ENCODE measurements at regions not wholly inside any gene's neighbourhood (a gene's known extent, or its start where the extent isn't known, plus 50 kb on each side); places are given as distances from the start of the nearest gene placed in this dataset.
A peak's percentile ranks its signal among the peaks of the same experiment; 100 is the strongest.
"Not testable (repeated sequence)": the region's sequence is repeated elsewhere in the genome, so short reads cannot be mapped to it uniquely, and the experiment has no call there.

DNA sequence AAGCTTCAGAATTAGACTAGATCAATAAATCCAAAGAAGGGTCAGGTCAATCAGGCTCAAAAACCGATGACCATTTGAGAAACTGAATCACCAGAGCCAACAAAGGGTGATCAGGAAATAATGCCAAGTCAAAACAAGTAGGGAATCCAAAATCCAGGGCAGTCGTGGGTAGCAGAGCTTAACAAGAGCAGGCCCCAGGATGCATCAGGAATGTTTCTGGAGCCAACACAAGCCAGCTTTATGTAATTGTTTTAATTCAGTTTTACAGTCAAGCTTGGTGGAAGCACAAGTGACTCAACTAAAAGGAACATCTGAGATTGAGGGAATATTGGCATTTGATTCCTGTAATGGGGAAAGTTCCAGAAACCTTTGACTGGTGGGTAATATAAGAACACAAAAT, 237.9 kb upstream of the EDA2R start:
- H3K9me3 ChIP-seq = no peaks in the 10 kb centered on the region
- TF ChIP-seq, protein P1, sequence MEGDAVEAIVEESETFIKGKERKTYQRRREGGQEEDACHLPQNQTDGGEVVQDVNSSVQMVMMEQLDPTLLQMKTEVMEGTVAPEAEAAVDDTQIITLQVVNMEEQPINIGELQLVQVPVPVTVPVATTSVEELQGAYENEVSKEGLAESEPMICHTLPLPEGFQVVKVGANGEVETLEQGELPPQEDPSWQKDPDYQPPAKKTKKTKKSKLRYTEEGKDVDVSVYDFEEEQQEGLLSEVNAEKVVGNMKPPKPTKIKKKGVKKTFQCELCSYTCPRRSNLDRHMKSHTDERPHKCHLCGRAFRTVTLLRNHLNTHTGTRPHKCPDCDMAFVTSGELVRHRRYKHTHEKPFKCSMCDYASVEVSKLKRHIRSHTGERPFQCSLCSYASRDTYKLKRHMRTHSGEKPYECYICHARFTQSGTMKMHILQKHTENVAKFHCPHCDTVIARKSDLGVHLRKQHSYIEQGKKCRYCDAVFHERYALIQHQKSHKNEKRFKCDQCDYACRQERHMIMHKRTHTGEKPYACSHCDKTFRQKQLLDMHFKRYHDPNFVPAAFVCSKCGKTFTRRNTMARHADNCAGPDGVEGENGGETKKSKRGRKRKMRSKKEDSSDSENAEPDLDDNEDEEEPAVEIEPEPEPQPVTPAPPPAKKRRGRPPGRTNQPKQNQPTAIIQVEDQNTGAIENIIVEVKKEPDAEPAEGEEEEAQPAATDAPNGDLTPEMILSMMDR (IDR thresholded peaks at IDR 0.05) = no peak
- H3K4me3 ChIP-seq = no peak overlapping the region
- intact Hi-C loops (cut with DNase I) = no loop called here
- no peak overlapping the region for H3K27ac ChIP-seq
- H3K4me1 ChIP-seq = no peaks in the 10 kb centered on the region
- H3K27me3 ChIP-seq = no peaks in the 10 kb centered on the region
- no peaks in the 10 kb centered on the region for H3K36me3 ChIP-seq
- no peak for DNase-seq (ENCODE audit: low spot score in 2 of 2)

DNA sequence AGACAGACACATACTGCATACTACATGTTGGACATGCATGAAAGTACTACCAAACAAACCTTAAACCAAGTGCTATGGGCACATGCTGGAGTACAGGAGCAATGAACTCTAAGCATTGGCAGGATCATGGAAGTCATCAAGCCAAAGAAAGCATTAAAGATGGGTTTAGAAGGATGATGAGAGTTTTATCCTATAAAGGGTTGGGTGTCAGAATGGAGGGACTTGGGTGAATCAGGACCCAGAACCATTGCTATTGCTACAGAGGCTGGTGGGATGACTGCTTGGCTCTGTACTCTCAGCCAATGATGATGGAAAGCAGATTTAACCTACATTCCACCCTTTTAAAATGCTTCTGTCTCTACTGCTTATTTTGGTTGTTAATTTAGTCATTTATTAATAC, 233.9 kb upstream of the EDA2R start:
- TF ChIP-seq, protein P1 (IDR thresholded peaks at IDR 0.05) = no peak
- no peak overlapping the region for H3K4me3 ChIP-seq
- no peak for DNase-seq (ENCODE audit: low spot score in 2 of 2)
- intact Hi-C loops (cut with DNase I) = no loop called here
- no peak overlapping the region for H3K27ac ChIP-seq
- H3K4me1 ChIP-seq = no peaks in the 10 kb centered on the region
- H3K36me3 ChIP-seq = no peaks in the 10 kb centered on the region
- no peaks in the 10 kb centered on the region for H3K9me3 ChIP-seq
- H3K27me3 ChIP-seq = no peaks in the 10 kb centered on the region

DNA sequence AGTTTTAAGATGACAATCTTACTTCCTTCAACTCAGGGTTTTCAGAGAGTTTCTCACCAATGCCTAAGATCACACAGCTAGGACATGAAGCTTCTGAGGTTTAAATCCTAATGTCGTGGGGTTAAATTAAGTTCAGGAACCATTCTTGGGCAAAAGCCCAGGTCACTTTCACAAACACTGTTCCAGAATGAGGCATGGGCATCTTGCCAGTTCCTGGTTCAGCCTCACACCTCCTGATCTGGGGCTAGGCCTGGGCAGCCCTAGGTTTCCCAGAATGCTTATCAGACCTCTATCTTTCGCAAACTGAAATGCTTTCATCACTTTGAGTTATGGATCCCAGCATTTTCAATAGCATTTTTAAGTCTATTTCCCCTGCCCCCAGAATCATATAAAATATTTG, 224.8 kb upstream of the EDA2R start:
- DNase-seq (ENCODE audit: low spot score in 2 of 2) = no peak
- no peaks in the 10 kb centered on the region for H3K36me3 ChIP-seq
- no peaks in the 10 kb centered on the region for H3K27me3 ChIP-seq
- TF ChIP-seq, protein P1 (IDR thresholded peaks at IDR 0.05) = no peak
- no peak overlapping the region for H3K4me3 ChIP-seq
- H3K9me3 ChIP-seq = peaks cover 0 to 11% of the 10 kb centered on the region in 2 donors
- H3K27ac ChIP-seq = peak overlapping the region; percentile 53 to 62
- intact Hi-C loops (cut with DNase I) = no loop called here
- H3K4me1 ChIP-seq = peaks cover 0 to 4% of the 10 kb centered on the region in 2 donors

DNA sequence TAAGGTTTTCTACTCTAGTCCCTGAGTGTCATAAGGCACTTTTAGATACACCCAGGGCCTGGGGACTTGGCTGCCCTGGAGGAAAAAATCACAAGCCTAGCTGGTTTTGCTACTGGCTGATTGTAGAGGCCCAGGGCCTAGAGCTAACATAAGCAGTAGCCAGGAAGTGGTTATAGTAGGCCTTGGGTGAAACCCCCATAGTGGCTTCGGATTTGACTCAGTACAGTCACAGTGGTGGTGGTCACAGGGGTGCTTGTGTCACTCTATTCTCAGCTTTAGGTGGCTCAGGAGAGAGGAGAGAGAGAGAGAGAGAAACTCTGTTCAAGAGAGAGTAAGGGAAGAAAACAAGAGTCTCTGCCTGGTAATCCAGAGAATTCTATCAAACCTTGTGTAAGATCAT, 194.5 kb upstream of the EDA2R start:
- Histone ChIP-seq H3K27ac (no peak overlapping the region), H3K36me3 (no peaks in the 10 kb centered on the region)
- intact Hi-C loops (cut with DNase I) = no loop called here

DNA sequence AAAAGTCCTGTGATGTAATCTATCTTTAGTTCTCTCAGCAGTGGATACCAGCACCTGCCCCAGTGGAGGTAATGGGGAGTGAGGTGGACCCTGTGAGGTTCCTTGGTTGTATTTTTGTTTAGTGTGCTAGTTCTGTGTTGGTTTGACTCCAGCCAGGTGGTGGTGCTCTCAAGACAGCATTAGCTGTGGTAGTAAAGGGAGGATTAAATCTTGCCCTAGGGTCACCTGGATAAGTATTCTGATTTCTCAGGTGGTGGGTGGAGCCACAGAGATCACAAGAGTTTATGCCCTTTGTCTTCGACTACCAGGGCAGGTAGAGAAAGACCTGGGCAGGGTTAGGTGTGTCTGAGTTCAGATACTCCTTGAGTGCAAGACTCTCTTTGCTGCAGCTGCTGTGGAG, 176.3 kb upstream of the EDA2R start:
- TF ChIP-seq, protein P1 (IDR thresholded peaks at IDR 0.05) = no peak
- intact Hi-C loops (cut with DNase I) = no loop called here
- Histone ChIP-seq H3K27me3 (no peaks in the 10 kb centered on the region), H3K4me3 (no peak overlapping the region), H3K27ac (no peak overlapping the region), H3K4me1 (no peaks in the 10 kb centered on the region), H3K9me3 (peaks cover 0 to 8% of the 10 kb centered on the region in 2 donors), H3K36me3 (no peaks in the 10 kb centered on the region)
- no peak for DNase-seq (ENCODE audit: low spot score in 2 of 2)

More for the DNA sequence above, 194.5 kb upstream of the EDA2R start:
- Histone ChIP-seq H3K27me3 (no peaks in the 10 kb centered on the region), H3K4me1 (no peaks in the 10 kb centered on the region), H3K9me3 (peaks cover 0 to 4% of the 10 kb centered on the region in 2 donors), H3K4me3 (no peak overlapping the region)
- TF ChIP-seq, protein P1 (IDR thresholded peaks at IDR 0.05) = no peak
- no peak for DNase-seq (ENCODE audit: low spot score in 2 of 2)

DNA sequence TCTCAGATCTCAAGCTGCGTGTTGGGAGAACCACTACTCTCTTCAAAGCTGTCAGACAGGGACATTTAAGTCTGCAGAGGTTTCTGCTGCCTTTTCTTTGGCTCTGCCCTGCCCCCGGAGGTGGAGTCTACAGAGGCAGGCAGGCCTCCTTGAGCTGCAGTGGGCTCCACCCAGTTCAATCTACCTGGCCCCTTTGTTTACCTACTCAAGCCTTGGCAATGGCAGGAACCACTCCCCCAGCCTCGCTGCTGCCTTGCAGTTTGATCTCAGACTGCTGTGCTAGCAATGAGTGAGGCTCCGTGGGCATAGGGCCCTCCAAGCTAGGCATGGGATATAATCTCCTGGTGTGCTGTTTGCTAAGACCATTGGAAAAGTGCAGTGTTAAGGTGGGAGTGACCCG, 155.6 kb upstream of the EDA2R start:
- H3K27me3 ChIP-seq; H3K36me3 ChIP-seq; intact Hi-C loops (cut with DNase I); H3K4me3 ChIP-seq; H3K4me1 ChIP-seq; H3K9me3 ChIP-seq; H3K27ac ChIP-seq; DNase-seq (ENCODE audit: low spot score in 2 of 2): not testable (repeated sequence)
